GM21528 (cell line): ENCODE measurements at regions not wholly inside any gene's neighbourhood (a gene's known extent, or its start where the extent isn't known, plus 50 kb on each side); places are given as distances from the start of the nearest gene placed in this dataset.
A peak's percentile ranks its signal among the peaks of the same experiment; 100 is the strongest.
"Not testable (repeated sequence)": the region's sequence is repeated elsewhere in the genome, so short reads cannot be mapped to it uniquely, and the experiment has no call there.

Experiments used
- ATAC-seq: cut with Tn5 transposase; IDR thresholded peaks from one replicate; pipeline ENCODE4 v1.9.1; 2021; ENCODE audit warnings: mild to moderate bottlenecking, moderate library complexity; ENCODE audit not compliant: unreplicated experiment, low FRiP score

DNA sequence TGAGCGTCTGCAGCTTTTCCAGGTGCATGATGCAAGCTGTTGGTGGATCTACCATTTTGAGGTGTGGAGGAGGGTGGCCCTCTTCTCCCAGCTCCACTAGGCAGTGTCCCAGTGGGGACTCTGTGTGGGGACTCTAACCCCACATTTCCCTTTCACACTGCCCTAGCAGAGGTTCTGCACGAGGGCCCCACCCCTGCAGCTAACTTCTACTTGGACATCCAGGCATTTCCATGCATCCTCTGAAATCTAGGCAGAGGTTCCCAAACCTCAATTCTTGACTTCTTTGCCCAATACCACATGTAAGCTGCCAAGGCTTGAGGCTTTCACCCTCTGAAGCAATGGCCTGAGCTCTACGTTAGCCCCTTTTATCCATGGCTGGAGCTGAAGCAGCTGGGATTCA is 61.4 kb upstream of the HGFAC start:
- not testable (repeated sequence) for ATAC-seq

GRCh38 chr4:3381208-3381607 is 60.6 kb upstream of the HGFAC start:
- ATAC-seq = not testable (repeated sequence)

DNA sequence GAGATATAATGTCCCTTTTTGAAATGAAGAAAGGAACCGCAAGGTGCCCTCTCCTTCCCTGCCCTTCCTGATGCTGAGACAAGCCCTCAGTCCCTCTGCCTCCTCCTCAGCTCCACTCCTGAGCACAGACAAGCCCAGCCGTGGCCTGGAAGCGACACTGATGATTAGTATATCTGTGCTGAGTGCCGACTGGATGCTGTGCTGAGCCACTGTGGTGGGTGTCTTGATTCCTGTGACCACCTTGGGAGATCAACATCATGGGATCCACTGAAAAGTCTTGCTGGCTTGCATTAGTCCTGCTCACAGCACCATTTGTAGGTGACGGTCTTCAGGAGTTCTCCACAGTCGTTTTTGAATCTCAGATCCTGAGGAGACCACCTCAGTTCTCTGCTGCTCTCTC is 59.5 kb upstream of the HGFAC start:
- no peak for ATAC-seq

DNA sequence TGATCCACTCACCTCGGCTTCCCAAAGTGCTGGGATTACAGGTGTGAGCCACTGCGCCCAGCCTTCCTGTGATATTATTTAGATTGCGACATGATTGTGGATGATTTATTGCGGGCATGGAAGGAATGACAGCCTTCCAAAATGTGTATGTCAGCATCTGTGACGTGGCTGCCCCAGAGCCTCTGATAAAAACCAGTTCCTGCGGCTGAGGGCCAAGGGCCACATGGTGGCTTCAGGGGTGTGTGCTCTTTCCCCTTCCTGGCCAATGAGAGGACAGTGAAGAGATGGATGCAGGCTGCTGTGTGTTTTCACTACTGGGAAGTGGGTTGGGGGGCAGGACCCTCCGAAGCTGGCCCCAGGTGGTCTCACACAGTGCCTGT is 57.4 kb upstream of the HGFAC start:
- no peak for ATAC-seq

GRCh38 chr4:3384771-3385710 is 56.7 kb upstream of the HGFAC start:
- ATAC-seq = no peak

- no peak for ATAC-seq
These were observed 55.9 kb upstream of the HGFAC start for GRCh38 chr4:3385711-3386420.

DNA sequence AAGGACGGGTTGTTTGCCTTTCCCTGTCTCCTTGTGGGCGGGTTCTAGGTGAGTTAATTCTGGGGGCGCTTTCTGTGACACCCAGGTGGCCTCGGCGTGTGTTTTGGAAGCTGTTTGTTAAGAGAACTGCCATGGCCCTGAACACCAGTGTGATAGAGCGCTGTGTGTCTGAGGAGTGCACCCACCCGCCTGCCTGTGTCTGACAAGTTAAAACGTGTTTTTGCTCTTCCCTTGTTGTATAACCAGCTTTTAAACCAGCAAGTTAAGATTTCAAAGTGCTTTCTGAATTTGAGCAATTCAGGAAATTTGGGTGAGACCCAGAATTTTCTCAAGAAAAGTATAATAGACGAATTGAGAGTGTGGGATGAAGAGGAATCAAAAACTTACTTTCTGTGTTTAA is 55.2 kb upstream of the HGFAC start:
- ATAC-seq = no peak

GRCh38 chr4:3387154-3387942 is 54.4 kb upstream of the HGFAC start:
- peak; percentile 63 for ATAC-seq

DNA sequence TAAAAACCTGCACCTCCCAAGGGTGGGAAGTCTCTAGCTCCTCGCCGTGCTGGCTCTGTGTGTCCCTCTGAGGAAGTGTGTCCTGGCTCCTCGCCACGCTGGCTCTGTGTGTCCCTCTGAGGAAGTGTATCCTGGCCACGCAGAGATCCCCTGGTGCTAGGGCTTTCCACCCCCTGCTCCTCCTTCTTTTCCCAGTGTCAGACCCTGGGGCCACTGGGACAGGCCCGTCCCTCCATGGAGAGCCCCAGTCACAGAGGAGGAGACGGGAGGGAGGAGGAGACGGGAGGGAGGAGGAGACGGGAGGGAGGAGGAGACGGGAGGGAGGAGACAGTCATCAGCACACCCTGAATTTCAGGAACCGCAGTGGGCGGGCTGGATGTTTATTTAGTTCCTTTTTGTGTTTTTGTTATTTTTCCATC is 53.8 kb upstream of the HGFAC start:
- ATAC-seq = peak; percentile 53

GRCh38 chr4:3388471-3389232 is 53.1 kb upstream of the HGFAC start:
- peak; percentile 58 for ATAC-seq

- ATAC-seq = no peak
These were observed 52.2 kb upstream of the HGFAC start for GRCh38 chr4:3389233-3390215.

GRCh38 chr4:3390288-3390811 is 51.4 kb upstream of the HGFAC start:
- no peak for ATAC-seq

DNA sequence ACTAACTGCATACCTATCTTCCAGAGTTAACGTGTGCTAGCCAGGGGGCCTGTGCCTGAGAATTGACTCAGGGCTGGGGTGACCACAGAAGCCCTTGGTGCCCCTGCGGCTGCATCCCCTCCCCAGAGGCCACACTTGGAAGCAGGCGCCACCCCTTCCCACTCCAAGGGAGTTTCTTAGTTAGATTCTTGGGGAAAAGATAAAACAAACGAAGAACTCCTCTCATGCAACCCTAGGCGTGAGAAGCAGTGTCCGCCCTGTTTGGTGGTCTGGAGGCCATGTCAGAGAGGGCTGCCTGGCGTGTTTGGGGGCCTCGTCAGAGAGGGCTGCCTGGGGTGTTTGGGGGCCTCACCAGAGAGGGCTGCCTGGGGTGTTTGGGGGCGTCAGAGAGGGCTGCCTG is 50.3 kb upstream of the HGFAC start:
- ATAC-seq = no peak
